AG10803 (cell line): ENCODE measurements at regions not wholly inside any gene's neighbourhood (a gene's known extent, or its start where the extent isn't known, plus 50 kb on each side); places are given as distances from the start of the nearest gene placed in this dataset.
"Not testable (repeated sequence)": the region's sequence is repeated elsewhere in the genome, so short reads cannot be mapped to it uniquely, and the experiment has no call there.

Experiments used
- DNase-seq: peaks from one replicate; pipeline ENCODE4 v3.0.0; 2010; ENCODE audit warnings: low read depth
- H3K4me3 ChIP-seq: 2 replicates; pipeline ENCODE4 v1.5.1; 2011; ENCODE audit warnings: mild to moderate bottlenecking, low read length, control low read depth
- TF ChIP-seq, protein P1 (sequence below): conservative IDR thresholded peaks from 2 replicates; pipeline ENCODE4 v1.5.1; 2011; ENCODE audit warnings: mild to moderate bottlenecking, low read length, control low read depth, inconsistent platforms

GRCh38 chr10:3568983-3569382 lies 216.0 kb downstream of the KLF6 start:
- TF ChIP-seq, protein P1, sequence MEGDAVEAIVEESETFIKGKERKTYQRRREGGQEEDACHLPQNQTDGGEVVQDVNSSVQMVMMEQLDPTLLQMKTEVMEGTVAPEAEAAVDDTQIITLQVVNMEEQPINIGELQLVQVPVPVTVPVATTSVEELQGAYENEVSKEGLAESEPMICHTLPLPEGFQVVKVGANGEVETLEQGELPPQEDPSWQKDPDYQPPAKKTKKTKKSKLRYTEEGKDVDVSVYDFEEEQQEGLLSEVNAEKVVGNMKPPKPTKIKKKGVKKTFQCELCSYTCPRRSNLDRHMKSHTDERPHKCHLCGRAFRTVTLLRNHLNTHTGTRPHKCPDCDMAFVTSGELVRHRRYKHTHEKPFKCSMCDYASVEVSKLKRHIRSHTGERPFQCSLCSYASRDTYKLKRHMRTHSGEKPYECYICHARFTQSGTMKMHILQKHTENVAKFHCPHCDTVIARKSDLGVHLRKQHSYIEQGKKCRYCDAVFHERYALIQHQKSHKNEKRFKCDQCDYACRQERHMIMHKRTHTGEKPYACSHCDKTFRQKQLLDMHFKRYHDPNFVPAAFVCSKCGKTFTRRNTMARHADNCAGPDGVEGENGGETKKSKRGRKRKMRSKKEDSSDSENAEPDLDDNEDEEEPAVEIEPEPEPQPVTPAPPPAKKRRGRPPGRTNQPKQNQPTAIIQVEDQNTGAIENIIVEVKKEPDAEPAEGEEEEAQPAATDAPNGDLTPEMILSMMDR, result no peak
- H3K4me3 ChIP-seq, result no peak overlapping the region
- DNase-seq, result no peak

GRCh38 chr10:3568392-3568791 lies 216.6 kb downstream of the KLF6 start:
- DNase-seq, result no peak
- no peak overlapping the region for H3K4me3 ChIP-seq
- TF ChIP-seq, protein P1, result no peak

- H3K4me3 ChIP-seq, result no peak overlapping the region
- TF ChIP-seq, protein P1, result no peak
- DNase-seq, result no peak
Observed at GRCh38 chr10:3567291-3567963, 217.6 kb downstream of the KLF6 start.

- no peak overlapping the region for H3K4me3 ChIP-seq
- no peak for DNase-seq
- TF ChIP-seq, protein P1, result no peak
Observed at GRCh38 chr10:3566627-3567026, 218.4 kb downstream of the KLF6 start.

DNA sequence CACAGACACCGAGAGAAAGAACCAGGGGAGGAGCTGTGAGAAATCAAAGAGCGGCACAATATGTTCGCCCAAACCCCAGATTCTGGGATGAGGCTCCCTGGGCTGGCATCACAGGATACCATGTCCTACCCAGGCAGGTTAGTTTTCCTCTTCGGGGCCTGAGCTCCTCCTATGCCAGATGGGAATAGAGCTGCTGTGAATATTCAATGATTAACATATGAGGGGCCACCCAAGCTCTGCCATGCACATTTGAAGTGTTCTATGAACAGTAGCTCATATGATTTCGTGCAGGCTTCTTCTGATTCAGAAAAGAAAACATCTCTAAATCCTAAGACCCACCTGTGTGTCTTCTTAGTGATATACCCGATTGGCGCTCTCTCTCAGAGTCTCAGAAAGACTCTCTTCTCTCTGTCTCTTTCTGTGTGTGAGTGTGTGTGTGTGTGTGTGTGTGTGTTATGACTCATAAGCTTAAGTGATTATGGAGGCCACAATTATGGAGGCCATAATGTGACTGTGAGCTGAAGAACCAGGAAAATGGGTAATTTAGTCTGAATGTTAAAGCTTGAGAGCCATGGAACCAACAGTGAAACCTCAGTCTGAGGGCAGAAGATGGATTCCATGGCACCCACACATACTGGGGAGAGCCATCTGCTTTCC lies 220.5 kb downstream of the KLF6 start:
- TF ChIP-seq, protein P1, result no peak
- no peak for DNase-seq

GRCh38 chr10:3563298-3563697 lies 221.7 kb downstream of the KLF6 start:
- no peak overlapping the region for H3K4me3 ChIP-seq
- TF ChIP-seq, protein P1, result no peak
- no peak for DNase-seq

More for the DNA sequence above, 220.5 kb downstream of the KLF6 start:
- no peak overlapping the region for H3K4me3 ChIP-seq

- DNase-seq, H3K4me3 ChIP-seq: not testable (repeated sequence)
Observed at GRCh38 chr10:3560628-3561027, 224.4 kb downstream of the KLF6 start.
